DOHH2 (cell line): ENCODE measurements at regions not wholly inside any gene's neighbourhood (a gene's known extent, or its start where the extent isn't known, plus 50 kb on each side); places are given as distances from the start of the nearest gene placed in this dataset.

Experiments
- H3F3A ChIP-seq: fragments of 200-600 bp; sonication (generic), shearing (Covaris generic); 2 replicates; pipeline ENCODE4 v1.6.0; 2016; ENCODE audit warnings: antibody characterized with exemption, mild to moderate bottlenecking; ENCODE audit not compliant: control insufficient read depth, insufficient read depth
- H3K27ac ChIP-seq: fragments of 200-600 bp; sonication (generic); 2 replicates; pipeline ENCODE4 v1.5.1; 2014; ENCODE audit warnings: low read depth, mild to moderate bottlenecking, low read length, moderate library complexity
- H3K27me3 ChIP-seq: fragments of 200-600 bp; sonication (generic); 2 replicates; pipeline ENCODE4 v1.6.1; 2014; ENCODE audit warnings: mild to moderate bottlenecking, low read length, mixed read lengths; ENCODE audit not compliant: control insufficient read depth
- H3K36me3 ChIP-seq: fragments of 200-600 bp; sonication (generic); 2 replicates; pipeline ENCODE4 v1.6.1; 2014; ENCODE audit warnings: mild to moderate bottlenecking, low read length, moderate library complexity, mixed read lengths; ENCODE audit not compliant: control insufficient read depth
- H3K4me1 ChIP-seq: fragments of 200-600 bp; sonication (generic); 2 replicates; pipeline ENCODE4 v1.6.1; 2014; ENCODE audit warnings: mild to moderate bottlenecking, low read length, mixed read lengths; ENCODE audit not compliant: control insufficient read depth
- H3K4me2 ChIP-seq: fragments of 200-600 bp; sonication (generic); 2 replicates; pipeline ENCODE4 v1.6.0; 2014; ENCODE audit warnings: mild to moderate bottlenecking, low read length, moderate library complexity
- H3K4me3 ChIP-seq: fragments of 200-600 bp; sonication (generic); 2 replicates; pipeline ENCODE4 v1.5.1; 2014; ENCODE audit warnings: mild to moderate bottlenecking, low read length, mixed read lengths
- H3K79me2 ChIP-seq: fragments of 200-600 bp; sonication (generic); 2 replicates; pipeline ENCODE4 v1.6.1; 2014; ENCODE audit warnings: mild to moderate bottlenecking, low read length, mixed read lengths; ENCODE audit not compliant: control insufficient read depth
- H3K9me2 ChIP-seq: fragments of 200-600 bp; sonication (generic); replicated peaks from 2 replicates; pipeline ENCODE4 v1.6.1; 2014; ENCODE audit warnings: mild to moderate bottlenecking, low read length, mixed read lengths; ENCODE audit not compliant: control insufficient read depth
- H3K9me3 ChIP-seq: fragments of 200-600 bp; sonication (generic); 2 replicates; pipeline ENCODE4 v1.6.1; 2014; ENCODE audit warnings: antibody characterized with exemption, low read length, mixed read lengths; ENCODE audit not compliant: control insufficient read depth, insufficient read depth
- H4K20me1 ChIP-seq: fragments of 200-600 bp; sonication (generic); 2 replicates; pipeline ENCODE4 v1.6.0; 2014; ENCODE audit warnings: low read depth, mild to moderate bottlenecking, antibody characterized with exemption, low read length, moderate library complexity; ENCODE audit not compliant: control insufficient read depth, insufficient read depth
- EZH2phosphoT487 ChIP-seq: fragments of 200-600 bp; sonication (generic); IDR thresholded peaks from 2 replicates; pipeline ENCODE4 v1.6.1; 2017; ENCODE audit warnings: borderline replicate concordance, mild to moderate bottlenecking, antibody characterized with exemption, low read length, moderate library complexity, mixed read lengths
- TF ChIP-seq, protein P1 (sequence below): fragments of 200-600 bp; sonication (generic); IDR thresholded peaks from one replicate; pipeline ENCODE4 v1.5.1; 2014; ENCODE audit warnings: antibody characterized with exemption, mild to moderate bottlenecking, low read depth, low read length; ENCODE audit not compliant: poor library complexity, severe bottlenecking

- H3K9me2 ChIP-seq: no peaks in the 10 kb centered on the region
- H3K4me3 ChIP-seq: no peak overlapping the region
- H3K4me2 ChIP-seq: no peak overlapping the region
- no peaks in the 10 kb centered on the region for H3K27me3 ChIP-seq
- TF ChIP-seq EZH2phosphoT487: no peak
- TF ChIP-seq, protein P1, sequence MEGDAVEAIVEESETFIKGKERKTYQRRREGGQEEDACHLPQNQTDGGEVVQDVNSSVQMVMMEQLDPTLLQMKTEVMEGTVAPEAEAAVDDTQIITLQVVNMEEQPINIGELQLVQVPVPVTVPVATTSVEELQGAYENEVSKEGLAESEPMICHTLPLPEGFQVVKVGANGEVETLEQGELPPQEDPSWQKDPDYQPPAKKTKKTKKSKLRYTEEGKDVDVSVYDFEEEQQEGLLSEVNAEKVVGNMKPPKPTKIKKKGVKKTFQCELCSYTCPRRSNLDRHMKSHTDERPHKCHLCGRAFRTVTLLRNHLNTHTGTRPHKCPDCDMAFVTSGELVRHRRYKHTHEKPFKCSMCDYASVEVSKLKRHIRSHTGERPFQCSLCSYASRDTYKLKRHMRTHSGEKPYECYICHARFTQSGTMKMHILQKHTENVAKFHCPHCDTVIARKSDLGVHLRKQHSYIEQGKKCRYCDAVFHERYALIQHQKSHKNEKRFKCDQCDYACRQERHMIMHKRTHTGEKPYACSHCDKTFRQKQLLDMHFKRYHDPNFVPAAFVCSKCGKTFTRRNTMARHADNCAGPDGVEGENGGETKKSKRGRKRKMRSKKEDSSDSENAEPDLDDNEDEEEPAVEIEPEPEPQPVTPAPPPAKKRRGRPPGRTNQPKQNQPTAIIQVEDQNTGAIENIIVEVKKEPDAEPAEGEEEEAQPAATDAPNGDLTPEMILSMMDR: no peak
- H3K79me2 ChIP-seq: no peaks in the 10 kb centered on the region
- H4K20me1 ChIP-seq: no peaks in the 10 kb centered on the region
- no peaks in the 10 kb centered on the region for H3K36me3 ChIP-seq
- H3K4me1 ChIP-seq: no peaks in the 10 kb centered on the region
- H3K9me3 ChIP-seq: no peaks in the 10 kb centered on the region
- H3K27ac ChIP-seq: no peak overlapping the region
- no peaks in the 10 kb centered on the region for H3F3A ChIP-seq
These were observed 102.7 kb downstream of the BTG1 start for GRCh38 chr12:92042791-92043531.

DNA sequence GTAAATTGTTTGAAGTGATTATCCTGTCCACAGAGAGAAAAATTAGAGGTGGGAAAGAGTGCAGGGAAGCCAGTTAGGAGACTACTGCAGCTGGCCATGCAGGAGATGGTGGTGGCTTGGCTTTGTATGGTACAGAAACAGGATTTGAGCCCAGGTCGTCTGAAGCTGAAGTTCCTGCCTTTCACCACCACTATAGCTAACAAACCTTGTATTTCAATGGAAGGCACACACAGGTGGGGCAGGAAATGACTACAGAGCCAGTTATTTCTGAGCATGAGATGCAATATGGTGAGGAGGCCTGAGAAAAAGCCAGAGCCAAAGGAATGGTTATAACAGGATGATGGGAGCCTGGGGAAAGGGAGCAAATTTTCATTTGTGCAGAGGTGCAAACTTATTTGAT lies 103.9 kb downstream of the BTG1 start:
- no peak for TF ChIP-seq EZH2phosphoT487
- TF ChIP-seq, protein P1: no peak
- H3K4me3 ChIP-seq: no peak overlapping the region
- no peak overlapping the region for H3K4me2 ChIP-seq

DNA sequence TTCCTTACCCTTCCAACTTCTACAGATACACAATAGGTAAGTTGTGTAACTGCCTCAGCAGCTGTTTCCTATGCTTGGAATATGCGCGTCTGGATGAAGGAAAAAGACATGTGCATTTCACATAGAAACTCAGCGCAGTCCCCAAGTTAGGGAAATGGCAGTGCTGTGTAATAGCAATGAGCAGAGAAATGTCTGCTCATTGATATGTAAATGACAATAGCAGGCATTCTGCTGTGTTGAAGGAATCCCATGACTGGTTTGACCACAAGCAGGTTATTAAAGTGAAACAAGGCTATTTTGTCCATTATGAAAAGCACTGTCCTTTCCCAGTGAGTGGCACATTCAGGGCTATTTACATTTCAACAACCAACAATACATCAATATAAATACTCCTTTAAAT lies 106.6 kb downstream of the BTG1 start:
- Histone ChIP-seq H3K4me1 (peaks cover 16% of the 10 kb centered on the region), H3K27ac (no peak overlapping the region), H3K4me2 (no peak overlapping the region), H3K9me3 (no peaks in the 10 kb centered on the region), H3K79me2 (no peaks in the 10 kb centered on the region), H3K27me3 (no peaks in the 10 kb centered on the region), H3K36me3 (no peaks in the 10 kb centered on the region), H4K20me1 (no peaks in the 10 kb centered on the region), H3K9me2 (no peaks in the 10 kb centered on the region), H3K4me3 (no peak overlapping the region), H3F3A (peaks cover 3% of the 10 kb centered on the region; the same call in 1 of the 2 replicates)
- no peak for TF ChIP-seq EZH2phosphoT487
- TF ChIP-seq, protein P1: no peak

More for the DNA sequence above, 103.9 kb downstream of the BTG1 start:
- Histone ChIP-seq H3K27ac (no peak overlapping the region), H3F3A (no peaks in the 10 kb centered on the region), H3K4me1 (no peaks in the 10 kb centered on the region), H4K20me1 (no peaks in the 10 kb centered on the region), H3K36me3 (no peaks in the 10 kb centered on the region), H3K79me2 (no peaks in the 10 kb centered on the region), H3K27me3 (no peaks in the 10 kb centered on the region), H3K9me3 (no peaks in the 10 kb centered on the region), H3K9me2 (no peaks in the 10 kb centered on the region)
